ENCODE measurements at regions not wholly inside any gene's neighbourhood (a gene's known extent, or its start where the extent isn't known, plus 50 kb on each side); places are given as distances from the start of the nearest gene placed in this dataset.

GRCh38 chr3:144343777-144344176 is 372.2 kb downstream of the DIPK2A start:
- no peak for TF ChIP-seq CTCF (IDR thresholded peaks at IDR 0.05; ENCODE audit: low read depth, low read length)
- Histone ChIP-seq H3K27me3 (ENCODE audit: control insufficient read depth, insufficient read depth, low read length) (no peaks in the 10 kb centered on the region), H3K4me3 (ENCODE audit: low read depth, low read length) (no peak overlapping the region), H3K27ac (ENCODE audit: low read depth, low read length) (no peak overlapping the region), H3K9me3 (ENCODE audit: control insufficient read depth, insufficient read depth, low read length) (no peaks in the 10 kb centered on the region)
- CTCF ChIA-PET: no interaction called here
- POLR2A ChIA-PET: no interaction called here
- no peak for DNase-seq (ENCODE audit: low read depth, low spot score)

GRCh38 chr3:144344925-144345548 is 373.4 kb downstream of the DIPK2A start:
- ChIA-PET POLR2A (no interaction called here), CTCF (no interaction called here)
- H3K27ac ChIP-seq (ENCODE audit: low read depth, low read length): no peak overlapping the region
- H3K4me3 ChIP-seq (ENCODE audit: low read depth, low read length): no peak overlapping the region
- H3K9me3 ChIP-seq (ENCODE audit: control insufficient read depth, insufficient read depth, low read length): no peaks in the 10 kb centered on the region
- H3K27me3 ChIP-seq (ENCODE audit: control insufficient read depth, insufficient read depth, low read length): no peaks in the 10 kb centered on the region
- no peak for TF ChIP-seq CTCF (IDR thresholded peaks at IDR 0.05; ENCODE audit: low read depth, low read length)
- no peak for DNase-seq (ENCODE audit: low read depth, low spot score)

- Histone ChIP-seq H3K27me3 (ENCODE audit: control insufficient read depth, insufficient read depth, low read length) (no peaks in the 10 kb centered on the region), H3K9me3 (ENCODE audit: control insufficient read depth, insufficient read depth, low read length) (no peaks in the 10 kb centered on the region), H3K4me3 (ENCODE audit: low read depth, low read length) (no peak overlapping the region), H3K27ac (ENCODE audit: low read depth, low read length) (no peak overlapping the region)
- DNase-seq (ENCODE audit: low read depth, low spot score): no peak
- ChIA-PET CTCF (no interaction called here), POLR2A (no interaction called here)
- TF ChIP-seq CTCF (IDR thresholded peaks at IDR 0.05; ENCODE audit: low read depth, low read length): no peak
These were observed 378.5 kb downstream of the DIPK2A start for GRCh38 chr3:144350125-144350524.

GRCh38 chr3:144351011-144351410 is 379.4 kb downstream of the DIPK2A start:
- ChIA-PET POLR2A (no interaction called here), CTCF (no interaction called here)
- no peak overlapping the region for H3K4me3 ChIP-seq (ENCODE audit: low read depth, low read length)
- no peak for DNase-seq (ENCODE audit: low read depth, low spot score)
- H3K27ac ChIP-seq (ENCODE audit: low read depth, low read length): no peak overlapping the region
- no peak for TF ChIP-seq CTCF (IDR thresholded peaks at IDR 0.05; ENCODE audit: low read depth, low read length)
- no peaks in the 10 kb centered on the region for H3K27me3 ChIP-seq (ENCODE audit: control insufficient read depth, insufficient read depth, low read length)
- no peaks in the 10 kb centered on the region for H3K9me3 ChIP-seq (ENCODE audit: control insufficient read depth, insufficient read depth, low read length)

GRCh38 chr3:144351773-144352365 is 380.2 kb downstream of the DIPK2A start:
- CTCF ChIA-PET: no interaction called here
- DNase-seq (ENCODE audit: low read depth, low spot score): no peak
- POLR2A ChIA-PET: no interaction called here

More at GRCh38 chr3:144351773-144352365, 380.2 kb downstream of the DIPK2A start:
- no peaks in the 10 kb centered on the region for H3K9me3 ChIP-seq (ENCODE audit: control insufficient read depth, insufficient read depth, low read length)
- H3K27me3 ChIP-seq (ENCODE audit: control insufficient read depth, insufficient read depth, low read length): no peaks in the 10 kb centered on the region
- no peak overlapping the region for H3K27ac ChIP-seq (ENCODE audit: low read depth, low read length)
- no peak for TF ChIP-seq CTCF (IDR thresholded peaks at IDR 0.05; ENCODE audit: low read depth, low read length)
- no peak overlapping the region for H3K4me3 ChIP-seq (ENCODE audit: low read depth, low read length)
